ENCODE measurements at regions not wholly inside any gene's neighbourhood (a gene's known extent, or its start where the extent isn't known, plus 50 kb on each side); places are given as distances from the start of the nearest gene placed in this dataset.

DNA sequence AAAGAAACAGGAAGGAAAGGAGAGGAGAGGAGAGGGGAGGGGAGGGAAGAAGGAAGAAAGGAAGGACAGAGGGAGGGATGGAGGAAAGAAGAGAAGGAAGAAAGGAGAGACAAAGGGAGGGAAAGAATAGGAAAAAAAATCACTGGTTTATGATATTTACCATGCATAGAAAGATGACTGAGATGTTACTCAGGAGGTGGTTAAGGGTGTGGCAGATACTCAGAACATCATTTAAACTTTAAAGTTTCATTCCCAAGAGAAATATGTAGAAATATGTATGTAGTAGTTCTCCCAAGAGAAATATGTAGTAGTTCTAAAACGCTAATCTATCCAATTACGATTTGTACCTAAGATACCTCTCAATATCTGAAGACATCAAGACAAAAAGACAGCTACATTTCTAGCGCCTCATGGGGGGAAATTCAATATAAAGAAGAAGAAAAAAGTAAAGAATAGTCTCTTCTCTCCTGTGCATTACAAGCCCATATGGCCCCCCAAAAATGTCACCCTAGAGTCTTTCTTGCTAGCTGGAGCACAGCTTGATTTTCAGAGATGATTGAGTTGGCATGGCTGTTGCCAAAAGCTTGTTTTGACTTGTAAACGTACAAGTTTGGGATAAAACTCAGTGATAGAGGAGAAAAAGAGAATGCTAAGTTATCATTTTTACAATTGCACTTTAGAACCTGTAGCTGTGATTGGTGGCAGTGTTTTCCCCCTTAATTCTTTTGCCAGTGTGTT is 539.2 kb downstream of the CDH26 start:
- TF ChIP-seq, protein P1, sequence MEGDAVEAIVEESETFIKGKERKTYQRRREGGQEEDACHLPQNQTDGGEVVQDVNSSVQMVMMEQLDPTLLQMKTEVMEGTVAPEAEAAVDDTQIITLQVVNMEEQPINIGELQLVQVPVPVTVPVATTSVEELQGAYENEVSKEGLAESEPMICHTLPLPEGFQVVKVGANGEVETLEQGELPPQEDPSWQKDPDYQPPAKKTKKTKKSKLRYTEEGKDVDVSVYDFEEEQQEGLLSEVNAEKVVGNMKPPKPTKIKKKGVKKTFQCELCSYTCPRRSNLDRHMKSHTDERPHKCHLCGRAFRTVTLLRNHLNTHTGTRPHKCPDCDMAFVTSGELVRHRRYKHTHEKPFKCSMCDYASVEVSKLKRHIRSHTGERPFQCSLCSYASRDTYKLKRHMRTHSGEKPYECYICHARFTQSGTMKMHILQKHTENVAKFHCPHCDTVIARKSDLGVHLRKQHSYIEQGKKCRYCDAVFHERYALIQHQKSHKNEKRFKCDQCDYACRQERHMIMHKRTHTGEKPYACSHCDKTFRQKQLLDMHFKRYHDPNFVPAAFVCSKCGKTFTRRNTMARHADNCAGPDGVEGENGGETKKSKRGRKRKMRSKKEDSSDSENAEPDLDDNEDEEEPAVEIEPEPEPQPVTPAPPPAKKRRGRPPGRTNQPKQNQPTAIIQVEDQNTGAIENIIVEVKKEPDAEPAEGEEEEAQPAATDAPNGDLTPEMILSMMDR (IDR thresholded peaks at IDR 0.05), result no peak
- no peak for TF ChIP-seq EZH2 (IDR thresholded peaks at IDR 0.05)
- TF ChIP-seq EZH2phosphoT487 (IDR thresholded peaks at IDR 0.05), result no peak
